ENCODE measurements at regions not wholly inside any gene's neighbourhood (a gene's known extent, or its start where the extent isn't known, plus 50 kb on each side); places are given as distances from the start of the nearest gene placed in this dataset.
"Not testable (repeated sequence)": the region's sequence is repeated elsewhere in the genome, so short reads cannot be mapped to it uniquely, and the experiment has no call there.

DNA sequence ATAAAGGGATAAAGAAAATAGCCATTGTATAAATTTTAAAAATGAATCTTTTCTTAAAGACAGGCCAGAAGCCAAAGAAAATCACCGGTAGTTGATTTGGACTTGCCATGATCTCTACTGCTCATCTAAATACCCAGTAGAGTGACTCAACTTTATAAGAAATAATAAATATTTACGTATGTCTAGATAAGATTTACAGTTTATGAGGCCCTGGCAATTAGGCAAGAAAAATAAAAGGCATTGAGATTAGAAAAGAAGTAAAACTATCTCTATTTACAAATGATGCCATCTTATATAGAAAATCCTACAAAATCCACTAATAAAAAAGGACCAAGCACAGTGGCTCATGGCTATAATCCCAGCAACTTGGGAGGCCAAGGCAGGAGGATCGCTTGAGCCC lies 765.5 kb upstream of the HTR2C start:
- H3K36me3 ChIP-seq (ENCODE audit: control insufficient read depth in 3 of 3, insufficient read depth in 2 of 3, low read depth in 1 of 3, low read length in 3 of 3) = no peaks in the 10 kb centered on the region
- no peaks in the 10 kb centered on the region for H3K9me3 ChIP-seq (ENCODE audit: control insufficient read depth in 2 of 2, insufficient read depth in 1 of 2, low read depth in 1 of 2, low read length in 1 of 2)
- no peaks in the 10 kb centered on the region for H3K4me1 ChIP-seq (ENCODE audit: control insufficient read depth in 3 of 3, insufficient read depth in 2 of 3, low read depth in 1 of 3, low read length in 2 of 3)
- H3K27ac ChIP-seq (ENCODE audit: low read depth in 1 of 3, low read length in 2 of 3) = no peak overlapping the region
- no peaks in the 10 kb centered on the region for H3K27me3 ChIP-seq (ENCODE audit: control insufficient read depth in 3 of 3, insufficient read depth in 3 of 3, low read length in 3 of 3)
- FAIRE-seq (no peak), DNase-seq (no peak)
- WGBS, 3 donors = 63 to 71% (median 65%) methylated on average over 3 of the region's 3 CpGs
- H3K4me3 ChIP-seq (ENCODE audit: low read depth in 1 of 3, low read length in 3 of 3) = no peak overlapping the region

DNA sequence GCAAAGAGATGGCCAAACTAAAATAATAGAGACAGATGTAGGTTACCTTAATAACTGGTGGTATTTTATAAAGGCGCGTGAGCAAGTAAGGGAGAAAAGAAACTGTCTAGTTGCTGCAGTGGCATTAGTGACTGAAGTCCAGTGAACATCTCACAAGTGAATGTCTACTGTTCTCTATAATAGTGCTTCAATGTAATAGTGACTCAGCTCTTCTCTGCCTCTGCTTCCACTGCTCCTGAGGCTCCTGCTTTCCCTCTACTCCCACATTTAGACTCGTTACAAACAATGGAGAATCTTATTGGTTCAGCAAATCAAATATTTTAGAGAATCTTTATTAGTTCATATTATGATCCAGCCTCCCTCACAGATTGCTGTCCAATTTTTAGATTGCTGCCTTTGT lies 779.1 kb upstream of the HTR2C start:
- whole genome bisulfite sequencing, 3 donors = 62 to 84% (median 65%) methylated on average over 3 of the region's 3 CpGs
- no peak overlapping the region for H3K4me3 ChIP-seq (ENCODE audit: low read depth in 1 of 3, low read length in 3 of 3)
- DNase-seq (no peak), FAIRE-seq (no peak)
- no peak overlapping the region for H3K27ac ChIP-seq (ENCODE audit: low read depth in 1 of 3, low read length in 2 of 3)
- no peaks in the 10 kb centered on the region for H3K27me3 ChIP-seq (ENCODE audit: control insufficient read depth in 3 of 3, insufficient read depth in 3 of 3, low read length in 3 of 3)
- no peaks in the 10 kb centered on the region for H3K9me3 ChIP-seq (ENCODE audit: control insufficient read depth in 2 of 2, insufficient read depth in 1 of 2, low read depth in 1 of 2, low read length in 1 of 2)
- H3K4me1 ChIP-seq (ENCODE audit: control insufficient read depth in 3 of 3, insufficient read depth in 2 of 3, low read depth in 1 of 3, low read length in 2 of 3) = no peaks in the 10 kb centered on the region
- no peaks in the 10 kb centered on the region for H3K36me3 ChIP-seq (ENCODE audit: control insufficient read depth in 3 of 3, insufficient read depth in 2 of 3, low read depth in 1 of 3, low read length in 3 of 3)

DNA sequence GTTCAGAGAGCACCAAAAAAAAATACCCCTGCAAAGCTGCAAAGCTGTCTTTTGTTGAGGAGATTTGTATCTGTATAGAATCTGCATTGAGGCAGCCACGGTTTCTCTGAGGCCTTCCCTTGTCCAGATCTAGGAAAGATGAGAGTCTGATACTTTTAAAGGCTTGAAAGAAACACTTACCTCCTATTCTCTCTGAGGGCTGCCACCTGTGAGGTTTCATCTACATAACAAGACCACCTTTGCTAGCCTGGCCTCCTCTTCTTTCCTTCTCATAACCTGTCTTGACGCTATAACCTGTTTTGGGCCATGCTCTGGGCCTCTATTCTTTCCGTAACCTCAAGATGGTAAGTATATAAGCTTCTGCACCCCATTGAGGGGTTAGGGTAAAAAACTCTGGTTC lies 779.6 kb upstream of the HTR2C start:
- Histone ChIP-seq H3K27ac (ENCODE audit: low read depth in 1 of 3, low read length in 2 of 3) (no peak overlapping the region), H3K4me3 (ENCODE audit: low read depth in 1 of 3, low read length in 3 of 3) (no peak overlapping the region), H3K9me3 (ENCODE audit: control insufficient read depth in 2 of 2, insufficient read depth in 1 of 2, low read depth in 1 of 2, low read length in 1 of 2) (no peaks in the 10 kb centered on the region), H3K36me3 (ENCODE audit: control insufficient read depth in 3 of 3, insufficient read depth in 2 of 3, low read depth in 1 of 3, low read length in 3 of 3) (no peaks in the 10 kb centered on the region), H3K4me1 (ENCODE audit: control insufficient read depth in 3 of 3, insufficient read depth in 2 of 3, low read depth in 1 of 3, low read length in 2 of 3) (no peaks in the 10 kb centered on the region), H3K27me3 (ENCODE audit: control insufficient read depth in 3 of 3, insufficient read depth in 3 of 3, low read length in 3 of 3) (no peaks in the 10 kb centered on the region)
- no peak for DNase-seq
- FAIRE-seq = no peak
- 52 to 78% (median 77%) methylated on average over 3 of the region's 3 CpGs for WGBS, 3 donors

DNA sequence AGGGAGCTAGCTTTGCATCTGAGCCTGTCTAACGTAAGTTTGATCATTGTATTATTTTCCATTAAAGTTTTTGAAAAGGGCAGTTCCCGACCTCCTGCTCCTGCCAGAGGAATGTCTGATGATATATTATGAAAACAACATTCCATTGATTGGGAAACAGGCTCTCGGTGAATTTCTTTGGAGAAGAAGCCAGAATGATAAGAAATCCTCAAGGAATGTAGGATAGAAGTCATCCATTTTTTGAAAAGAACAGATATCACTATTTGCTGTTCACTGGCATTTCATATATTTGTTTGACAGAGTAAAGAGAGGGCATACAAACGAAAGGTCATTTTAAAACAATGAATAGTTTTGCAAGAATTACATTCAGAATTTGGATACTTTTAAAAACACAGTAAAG lies 781.0 kb upstream of the HTR2C start:
- Histone ChIP-seq H3K27ac (ENCODE audit: low read depth in 1 of 3, low read length in 2 of 3) (no peak overlapping the region), H3K36me3 (ENCODE audit: control insufficient read depth in 3 of 3, insufficient read depth in 2 of 3, low read depth in 1 of 3, low read length in 3 of 3) (no peaks in the 10 kb centered on the region), H3K9me3 (ENCODE audit: control insufficient read depth in 2 of 2, insufficient read depth in 1 of 2, low read depth in 1 of 2, low read length in 1 of 2) (no peaks in the 10 kb centered on the region), H3K4me1 (ENCODE audit: control insufficient read depth in 3 of 3, insufficient read depth in 2 of 3, low read depth in 1 of 3, low read length in 2 of 3) (no peaks in the 10 kb centered on the region), H3K4me3 (ENCODE audit: low read depth in 1 of 3, low read length in 3 of 3) (no peak overlapping the region), H3K27me3 (ENCODE audit: control insufficient read depth in 3 of 3, insufficient read depth in 3 of 3, low read length in 3 of 3) (no peaks in the 10 kb centered on the region)
- WGBS, 3 donors = 38 to 44% (median 44%) methylated on average over 4 of the region's 4 CpGs
- DNase-seq = no peak
- no peak for FAIRE-seq

DNA sequence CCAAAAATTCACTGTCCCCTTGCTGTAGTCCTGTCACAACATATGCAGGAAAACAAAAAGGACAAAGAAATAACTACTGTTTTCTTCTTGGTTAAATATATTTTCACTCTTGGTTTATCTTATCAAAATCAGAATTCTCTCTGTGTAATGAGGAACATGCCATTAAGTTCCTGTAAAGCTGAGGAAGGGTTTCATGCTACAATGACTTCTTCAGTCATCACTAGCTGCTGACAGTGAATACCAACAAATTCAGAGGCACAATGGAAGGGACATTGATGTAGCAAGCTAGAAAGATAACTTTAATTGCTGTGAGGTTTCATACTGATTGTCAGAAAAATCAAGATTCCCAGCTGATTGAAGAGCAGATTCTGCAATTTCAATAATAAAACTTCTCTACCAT lies 782.9 kb upstream of the HTR2C start:
- FAIRE-seq = no peak
- Histone ChIP-seq H3K27me3 (ENCODE audit: control insufficient read depth in 3 of 3, insufficient read depth in 3 of 3, low read length in 3 of 3) (no peaks in the 10 kb centered on the region), H3K4me1 (ENCODE audit: control insufficient read depth in 3 of 3, insufficient read depth in 2 of 3, low read depth in 1 of 3, low read length in 2 of 3) (no peaks in the 10 kb centered on the region), H3K9me3 (ENCODE audit: control insufficient read depth in 2 of 2, insufficient read depth in 1 of 2, low read depth in 1 of 2, low read length in 1 of 2) (no peaks in the 10 kb centered on the region), H3K36me3 (ENCODE audit: control insufficient read depth in 3 of 3, insufficient read depth in 2 of 3, low read depth in 1 of 3, low read length in 3 of 3) (no peaks in the 10 kb centered on the region), H3K4me3 (ENCODE audit: low read depth in 1 of 3, low read length in 3 of 3) (no peak overlapping the region), H3K27ac (ENCODE audit: low read depth in 1 of 3, low read length in 2 of 3) (no peak overlapping the region)
- DNase-seq = no peak

DNA sequence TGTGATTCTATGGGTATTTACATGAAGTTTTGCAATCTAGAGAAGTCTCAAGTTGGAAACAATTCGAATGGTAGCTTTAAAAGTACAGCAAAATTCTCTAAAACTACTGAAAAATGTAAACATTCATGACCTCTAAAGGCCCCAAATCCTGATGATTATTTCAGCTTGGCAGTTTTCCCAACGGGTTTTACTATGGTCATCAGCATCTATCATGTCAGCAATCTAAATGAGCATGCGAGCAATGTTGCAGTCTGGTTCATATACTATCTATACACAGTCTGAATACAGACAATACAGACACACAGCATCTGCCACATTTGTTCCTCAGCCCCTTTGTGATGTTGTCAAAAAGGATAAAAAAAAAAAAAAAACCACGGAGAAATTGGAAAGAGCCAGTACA lies 790.3 kb upstream of the HTR2C start:
- no peak for DNase-seq
- no peak overlapping the region for H3K4me3 ChIP-seq (ENCODE audit: low read depth in 1 of 3, low read length in 3 of 3)
- no peaks in the 10 kb centered on the region for H3K36me3 ChIP-seq (ENCODE audit: control insufficient read depth in 3 of 3, insufficient read depth in 2 of 3, low read depth in 1 of 3, low read length in 3 of 3)
- no peak for FAIRE-seq
- no peak overlapping the region for H3K27ac ChIP-seq (ENCODE audit: low read depth in 1 of 3, low read length in 2 of 3)
- 41 to 54% (median 51%) methylated on average over 4 of the region's 4 CpGs for WGBS, 3 donors
- H3K9me3 ChIP-seq (ENCODE audit: control insufficient read depth in 2 of 2, insufficient read depth in 1 of 2, low read depth in 1 of 2, low read length in 1 of 2) = no peaks in the 10 kb centered on the region
- H3K4me1 ChIP-seq (ENCODE audit: control insufficient read depth in 3 of 3, insufficient read depth in 2 of 3, low read depth in 1 of 3, low read length in 2 of 3) = no peaks in the 10 kb centered on the region
- H3K27me3 ChIP-seq (ENCODE audit: control insufficient read depth in 3 of 3, insufficient read depth in 3 of 3, low read length in 3 of 3) = no peaks in the 10 kb centered on the region

DNA sequence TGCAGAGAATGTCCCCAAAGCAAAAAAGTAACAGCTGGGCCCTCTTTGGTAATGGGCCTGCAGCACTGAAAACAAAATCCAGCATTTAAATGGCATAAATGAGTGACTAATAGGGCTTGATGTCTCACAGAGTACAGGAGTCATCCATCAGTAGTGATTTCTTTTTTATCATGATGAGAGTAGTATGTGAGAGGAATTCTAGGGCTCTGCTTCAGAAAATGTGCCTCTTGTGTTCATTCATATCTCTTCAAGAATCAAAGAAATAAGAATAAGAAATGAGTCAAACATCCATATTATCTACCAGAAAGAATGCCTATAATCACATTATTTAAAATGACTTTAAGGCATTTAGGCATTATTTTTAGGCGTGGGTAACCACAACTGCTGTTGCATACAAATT lies 792.9 kb upstream of the HTR2C start:
- Histone ChIP-seq H3K36me3 (ENCODE audit: control insufficient read depth in 3 of 3, insufficient read depth in 2 of 3, low read depth in 1 of 3, low read length in 3 of 3) (no peaks in the 10 kb centered on the region), H3K4me3 (ENCODE audit: low read depth in 1 of 3, low read length in 3 of 3) (no peak overlapping the region), H3K4me1 (ENCODE audit: control insufficient read depth in 3 of 3, insufficient read depth in 2 of 3, low read depth in 1 of 3, low read length in 2 of 3) (no peaks in the 10 kb centered on the region), H3K27ac (ENCODE audit: low read depth in 1 of 3, low read length in 2 of 3) (no peak overlapping the region), H3K9me3 (ENCODE audit: control insufficient read depth in 2 of 2, insufficient read depth in 1 of 2, low read depth in 1 of 2, low read length in 1 of 2) (no peaks in the 10 kb centered on the region), H3K27me3 (ENCODE audit: control insufficient read depth in 3 of 3, insufficient read depth in 3 of 3, low read length in 3 of 3) (no peaks in the 10 kb centered on the region)
- no peak for FAIRE-seq
- WGBS, 3 donors = 33 to 89% (median 53%) methylated on average over 1 of the region's 1 CpG
- no peak for DNase-seq

DNA sequence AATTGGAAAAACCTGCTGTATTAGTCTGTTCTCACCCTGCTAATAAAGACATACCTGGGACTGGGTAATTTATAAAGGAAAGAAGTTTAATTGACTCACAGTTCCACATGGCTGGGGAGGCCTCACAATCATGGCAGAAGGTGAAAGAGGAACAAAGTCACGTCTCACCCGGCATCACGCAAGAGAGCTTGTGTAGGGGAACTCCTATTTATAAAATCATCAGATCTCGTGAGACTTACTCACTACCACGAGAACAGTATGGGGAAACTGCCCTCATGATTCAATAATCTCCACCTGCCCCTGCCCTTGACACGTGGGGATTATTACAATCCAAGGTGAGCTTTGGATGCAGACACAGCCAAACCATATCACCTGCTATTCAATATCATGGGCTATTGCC lies 799.1 kb upstream of the HTR2C start:
- H3K9me3 ChIP-seq (ENCODE audit: control insufficient read depth in 2 of 2, insufficient read depth in 1 of 2, low read depth in 1 of 2, low read length in 1 of 2); H3K4me3 ChIP-seq (ENCODE audit: low read depth in 1 of 3, low read length in 3 of 3); H3K27ac ChIP-seq (ENCODE audit: low read depth in 1 of 3, low read length in 2 of 3); H3K36me3 ChIP-seq (ENCODE audit: control insufficient read depth in 3 of 3, insufficient read depth in 2 of 3, low read depth in 1 of 3, low read length in 3 of 3); FAIRE-seq; DNase-seq; H3K27me3 ChIP-seq (ENCODE audit: control insufficient read depth in 3 of 3, insufficient read depth in 3 of 3, low read length in 3 of 3); H3K4me1 ChIP-seq (ENCODE audit: control insufficient read depth in 3 of 3, insufficient read depth in 2 of 3, low read depth in 1 of 3, low read length in 2 of 3): not testable (repeated sequence)
- WGBS, 3 donors = 55 to 67% (median 61%) methylated on average over 6 of the region's 6 CpGs

DNA sequence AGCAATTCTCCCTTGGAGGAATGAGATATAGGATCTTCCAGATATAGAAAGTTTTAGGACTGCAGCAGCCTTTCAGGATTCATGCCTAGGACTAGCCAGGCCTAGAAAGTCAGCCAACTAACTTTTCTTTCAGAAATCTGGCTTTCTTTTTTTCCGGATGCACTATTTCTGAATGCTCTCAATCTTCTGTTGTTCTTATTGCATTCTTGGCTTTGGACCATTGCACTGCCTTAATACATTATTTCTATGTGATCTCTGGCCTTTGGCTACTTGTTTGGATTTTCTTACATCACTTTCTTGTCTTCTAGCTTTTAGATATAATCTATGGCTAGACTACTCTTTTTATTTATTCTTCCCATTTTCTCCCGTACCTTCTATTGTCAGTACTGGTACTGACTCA lies 813.1 kb upstream of the HTR2C start:
- H3K4me1 ChIP-seq (ENCODE audit: control insufficient read depth in 3 of 3, insufficient read depth in 2 of 3, low read depth in 1 of 3, low read length in 2 of 3) = no peaks in the 10 kb centered on the region
- whole genome bisulfite sequencing, 3 donors = 74 to 76% (median 76%) methylated on average over 2 of the region's 2 CpGs
- H3K36me3 ChIP-seq (ENCODE audit: control insufficient read depth in 3 of 3, insufficient read depth in 2 of 3, low read depth in 1 of 3, low read length in 3 of 3) = no peaks in the 10 kb centered on the region
- no peak for DNase-seq
- H3K4me3 ChIP-seq (ENCODE audit: low read depth in 1 of 3, low read length in 3 of 3) = no peak overlapping the region
- FAIRE-seq = no peak
- H3K27ac ChIP-seq (ENCODE audit: low read depth in 1 of 3, low read length in 2 of 3) = no peak overlapping the region
- no peaks in the 10 kb centered on the region for H3K27me3 ChIP-seq (ENCODE audit: control insufficient read depth in 3 of 3, insufficient read depth in 3 of 3, low read length in 3 of 3)
- H3K9me3 ChIP-seq (ENCODE audit: control insufficient read depth in 2 of 2, insufficient read depth in 1 of 2, low read depth in 1 of 2, low read length in 1 of 2) = no peaks in the 10 kb centered on the region
